NCI-H187 (cell line): ENCODE measurements at regions not wholly inside any gene's neighbourhood (a gene's known extent, or its start where the extent isn't known, plus 50 kb on each side); places are given as distances from the start of the nearest gene placed in this dataset.

Experiments used
- DNase-seq, 2 experiments: peaks; one replicate each; lab custom pipeline; 2025; lab: John Stamatoyannopoulos, UW

- no peak for DNase-seq
These were observed 754.3 kb upstream of the TENM3 start for GRCh38 chr4:181488926-181489325.

GRCh38 chr4:181498148-181498547, 745.1 kb upstream of the TENM3 start:
- DNase-seq: no peak

- DNase-seq: no peak
These were observed 740.6 kb upstream of the TENM3 start for GRCh38 chr4:181502611-181503010.

- DNase-seq: peak in 1 of 2 experiments; percentile 49
These were observed 739.4 kb upstream of the TENM3 start for GRCh38 chr4:181503687-181504390.

GRCh38 chr4:181504924-181505323, 738.3 kb upstream of the TENM3 start:
- DNase-seq: peak; percentile 77 to 83

GRCh38 chr4:181507180-181507835, 735.9 kb upstream of the TENM3 start:
- no peak for DNase-seq

GRCh38 chr4:181507938-181508337, 735.3 kb upstream of the TENM3 start:
- peak; percentile 30 to 46 for DNase-seq

- DNase-seq: peak in 1 of 2 experiments; percentile 46
These were observed 734.6 kb upstream of the TENM3 start for GRCh38 chr4:181508601-181509000.

- no peak for DNase-seq
These were observed 734.1 kb upstream of the TENM3 start for GRCh38 chr4:181509073-181509472.

GRCh38 chr4:181517491-181517890, 725.7 kb upstream of the TENM3 start:
- no peak for DNase-seq

- no peak for DNase-seq
These were observed 722.4 kb upstream of the TENM3 start for GRCh38 chr4:181520790-181521189.

GRCh38 chr4:181523973-181524372, 719.2 kb upstream of the TENM3 start:
- no peak for DNase-seq

- DNase-seq: no peak
These were observed 718.7 kb upstream of the TENM3 start for GRCh38 chr4:181524499-181524898.

- DNase-seq: peak; percentile 37 to 67
These were observed 717.6 kb upstream of the TENM3 start for GRCh38 chr4:181525634-181526033.

- peak; percentile 46 to 51 for DNase-seq
These were observed 714.5 kb upstream of the TENM3 start for GRCh38 chr4:181528570-181529184.

- no peak for DNase-seq
These were observed 713.7 kb upstream of the TENM3 start for GRCh38 chr4:181529537-181529936.

GRCh38 chr4:181536196-181536746, 706.9 kb upstream of the TENM3 start:
- DNase-seq: no peak

GRCh38 chr4:181536811-181537434, 706.3 kb upstream of the TENM3 start:
- DNase-seq: no peak

GRCh38 chr4:181538431-181538830, 704.8 kb upstream of the TENM3 start:
- peak in 1 of 2 experiments; percentile 7 for DNase-seq

- no peak for DNase-seq
These were observed 701.8 kb upstream of the TENM3 start for GRCh38 chr4:181541396-181541795.

- no peak for DNase-seq
These were observed 694.2 kb upstream of the TENM3 start for GRCh38 chr4:181548873-181549575.
